ENCODE measurements at regions not wholly inside any gene's neighbourhood (a gene's known extent, or its start where the extent isn't known, plus 50 kb on each side); places are given as distances from the start of the nearest gene placed in this dataset.

GRCh38 chr10:52650873-52651272 is 121.7 kb downstream of the MBL2 start:
- TF ChIP-seq MAX (IDR thresholded peaks at IDR 0.05; ENCODE audit: low read depth, low read length) (no peak), MYC (IDR thresholded peaks at IDR 0.05; ENCODE audit: low read depth, low read length) (no peak), CTCF (IDR thresholded peaks at IDR 0.05; ENCODE audit: low read depth, low read length) (no peak), POLR2A (IDR thresholded peaks at IDR 0.05; ENCODE audit: extremely low read depth, insufficient read length) (no peak)
- DNase-seq (ENCODE audit: low read depth): no peak
- H3K4me3 ChIP-seq (ENCODE audit: low read depth, low read length): no peak overlapping the region

- no peak for DNase-seq (ENCODE audit: low read depth)
- H3K4me3 ChIP-seq (ENCODE audit: low read depth, low read length): no peak overlapping the region
- TF ChIP-seq MAX (IDR thresholded peaks at IDR 0.05; ENCODE audit: low read depth, low read length) (no peak), CTCF (IDR thresholded peaks at IDR 0.05; ENCODE audit: low read depth, low read length) (no peak), MYC (IDR thresholded peaks at IDR 0.05; ENCODE audit: low read depth, low read length) (no peak), POLR2A (IDR thresholded peaks at IDR 0.05; ENCODE audit: extremely low read depth, insufficient read length) (no peak)
Measured at GRCh38 chr10:52651293-52651692, 121.3 kb downstream of the MBL2 start.

GRCh38 chr10:52652431-52653262 is 119.9 kb downstream of the MBL2 start:
- no peak overlapping the region for H3K4me3 ChIP-seq (ENCODE audit: low read depth, low read length)
- TF ChIP-seq MYC (IDR thresholded peaks at IDR 0.05; ENCODE audit: low read depth, low read length) (no peak), CTCF (IDR thresholded peaks at IDR 0.05; ENCODE audit: low read depth, low read length) (no peak), MAX (IDR thresholded peaks at IDR 0.05; ENCODE audit: low read depth, low read length) (no peak), POLR2A (IDR thresholded peaks at IDR 0.05; ENCODE audit: extremely low read depth, insufficient read length) (no peak)
- no peak for DNase-seq (ENCODE audit: low read depth)

GRCh38 chr10:52653263-52653909 is 119.2 kb downstream of the MBL2 start:
- TF ChIP-seq CTCF (IDR thresholded peaks at IDR 0.05; ENCODE audit: low read depth, low read length) (no peak), MAX (IDR thresholded peaks at IDR 0.05; ENCODE audit: low read depth, low read length) (no peak), MYC (IDR thresholded peaks at IDR 0.05; ENCODE audit: low read depth, low read length) (no peak), POLR2A (IDR thresholded peaks at IDR 0.05; ENCODE audit: extremely low read depth, insufficient read length) (no peak)
- no peak overlapping the region for H3K4me3 ChIP-seq (ENCODE audit: low read depth, low read length)
- DNase-seq (ENCODE audit: low read depth): no peak

GRCh38 chr10:52654201-52654600 is 118.4 kb downstream of the MBL2 start:
- DNase-seq (ENCODE audit: low read depth): no peak
- TF ChIP-seq POLR2A (IDR thresholded peaks at IDR 0.05; ENCODE audit: extremely low read depth, insufficient read length) (no peak), MAX (IDR thresholded peaks at IDR 0.05; ENCODE audit: low read depth, low read length) (no peak), MYC (IDR thresholded peaks at IDR 0.05; ENCODE audit: low read depth, low read length) (no peak), CTCF (IDR thresholded peaks at IDR 0.05; ENCODE audit: low read depth, low read length) (no peak)
- H3K4me3 ChIP-seq (ENCODE audit: low read depth, low read length): no peak overlapping the region

All from NB4 (cell line).